ENCODE measurements at regions not wholly inside any gene's neighbourhood (a gene's known extent, or its start where the extent isn't known, plus 50 kb on each side); places are given as distances from the start of the nearest gene placed in this dataset.

- Histone ChIP-seq H3K27me3 (ENCODE audit: control insufficient read depth, low read length) (no peaks in the 10 kb centered on the region; the same call in 1 of the 2 replicates), H3K27ac (ENCODE audit: low read depth, low read length) (no peak overlapping the region), H3K36me3 (ENCODE audit: control insufficient read depth, low read length) (no peaks in the 10 kb centered on the region), H3K4me3 (ENCODE audit: low read length) (no peak overlapping the region), H3K9me2 (replicated peaks; ENCODE audit: control insufficient read depth, low read length) (no peaks in the 10 kb centered on the region), H3K4me2 (ENCODE audit: low read length) (no peak overlapping the region), H4K20me1 (ENCODE audit: control insufficient read depth, insufficient read depth, low read depth, low read length) (no peaks in the 10 kb centered on the region), H3F3A (ENCODE audit: control insufficient read depth, insufficient read depth) (no peaks in the 10 kb centered on the region), H3K9me3 (ENCODE audit: control insufficient read depth, insufficient read depth, low read length) (no peaks in the 10 kb centered on the region; the same call in 1 of the 2 replicates), H3K79me2 (ENCODE audit: control insufficient read depth, low read length) (no peaks in the 10 kb centered on the region), H3K4me1 (ENCODE audit: control insufficient read depth, low read length) (no peaks in the 10 kb centered on the region)
- TF ChIP-seq, protein P1, sequence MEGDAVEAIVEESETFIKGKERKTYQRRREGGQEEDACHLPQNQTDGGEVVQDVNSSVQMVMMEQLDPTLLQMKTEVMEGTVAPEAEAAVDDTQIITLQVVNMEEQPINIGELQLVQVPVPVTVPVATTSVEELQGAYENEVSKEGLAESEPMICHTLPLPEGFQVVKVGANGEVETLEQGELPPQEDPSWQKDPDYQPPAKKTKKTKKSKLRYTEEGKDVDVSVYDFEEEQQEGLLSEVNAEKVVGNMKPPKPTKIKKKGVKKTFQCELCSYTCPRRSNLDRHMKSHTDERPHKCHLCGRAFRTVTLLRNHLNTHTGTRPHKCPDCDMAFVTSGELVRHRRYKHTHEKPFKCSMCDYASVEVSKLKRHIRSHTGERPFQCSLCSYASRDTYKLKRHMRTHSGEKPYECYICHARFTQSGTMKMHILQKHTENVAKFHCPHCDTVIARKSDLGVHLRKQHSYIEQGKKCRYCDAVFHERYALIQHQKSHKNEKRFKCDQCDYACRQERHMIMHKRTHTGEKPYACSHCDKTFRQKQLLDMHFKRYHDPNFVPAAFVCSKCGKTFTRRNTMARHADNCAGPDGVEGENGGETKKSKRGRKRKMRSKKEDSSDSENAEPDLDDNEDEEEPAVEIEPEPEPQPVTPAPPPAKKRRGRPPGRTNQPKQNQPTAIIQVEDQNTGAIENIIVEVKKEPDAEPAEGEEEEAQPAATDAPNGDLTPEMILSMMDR (IDR thresholded peaks at IDR 0.05; ENCODE audit: low read depth, low read length, poor library complexity, severe bottlenecking) = no peak
- no peak for TF ChIP-seq EZH2phosphoT487 (IDR thresholded peaks at IDR 0.05; ENCODE audit: borderline replicate concordance, low read length)
These were observed 174.5 kb downstream of the FNDC1 start for GRCh38 chr6:159343709-159344108.

- Histone ChIP-seq H3K4me1 (ENCODE audit: control insufficient read depth, low read length) (no peaks in the 10 kb centered on the region), H3F3A (ENCODE audit: control insufficient read depth, insufficient read depth) (no peaks in the 10 kb centered on the region), H3K79me2 (ENCODE audit: control insufficient read depth, low read length) (no peaks in the 10 kb centered on the region), H3K9me2 (replicated peaks; ENCODE audit: control insufficient read depth, low read length) (no peaks in the 10 kb centered on the region), H3K27ac (ENCODE audit: low read depth, low read length) (no peak overlapping the region), H3K36me3 (ENCODE audit: control insufficient read depth, low read length) (no peaks in the 10 kb centered on the region), H3K4me2 (ENCODE audit: low read length) (no peak overlapping the region), H3K4me3 (ENCODE audit: low read length) (no peak overlapping the region), H3K27me3 (ENCODE audit: control insufficient read depth, low read length) (no peaks in the 10 kb centered on the region; the same call in 1 of the 2 replicates), H4K20me1 (ENCODE audit: control insufficient read depth, insufficient read depth, low read depth, low read length) (no peaks in the 10 kb centered on the region), H3K9me3 (ENCODE audit: control insufficient read depth, insufficient read depth, low read length) (no peaks in the 10 kb centered on the region; the same call in 1 of the 2 replicates)
- no peak for TF ChIP-seq EZH2phosphoT487 (IDR thresholded peaks at IDR 0.05; ENCODE audit: borderline replicate concordance, low read length)
- TF ChIP-seq, protein P1 (IDR thresholded peaks at IDR 0.05; ENCODE audit: low read depth, low read length, poor library complexity, severe bottlenecking) = no peak
These were observed 172.9 kb downstream of the FNDC1 start for GRCh38 chr6:159342146-159342545.

DNA sequence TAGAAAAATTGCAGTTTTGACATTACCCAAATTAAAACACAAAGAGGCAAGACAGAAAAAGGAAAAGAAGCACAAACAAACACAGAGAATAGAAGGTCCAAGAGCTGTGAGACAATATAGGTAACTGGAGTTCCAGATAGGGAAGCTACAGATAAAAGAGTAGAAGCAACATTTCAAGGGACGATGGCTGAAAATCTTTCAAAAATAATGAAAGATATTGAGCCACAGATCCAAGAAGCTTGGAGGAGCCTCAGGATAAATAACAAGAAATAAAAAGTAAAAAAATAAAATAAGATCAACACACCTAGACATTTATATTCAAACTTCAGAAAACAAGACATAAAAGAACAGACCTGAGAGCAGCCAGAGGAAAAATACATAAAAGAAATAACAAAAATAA, 164.9 kb downstream of the FNDC1 start:
- Histone ChIP-seq H4K20me1 (ENCODE audit: control insufficient read depth, insufficient read depth, low read depth, low read length) (no peaks in the 10 kb centered on the region), H3K27ac (ENCODE audit: low read depth, low read length) (no peak overlapping the region), H3K9me3 (ENCODE audit: control insufficient read depth, insufficient read depth, low read length) (no peaks in the 10 kb centered on the region; the same call in 1 of the 2 replicates), H3K4me2 (ENCODE audit: low read length) (no peak overlapping the region), H3K36me3 (ENCODE audit: control insufficient read depth, low read length) (no peaks in the 10 kb centered on the region), H3K4me1 (ENCODE audit: control insufficient read depth, low read length) (no peaks in the 10 kb centered on the region), H3K79me2 (ENCODE audit: control insufficient read depth, low read length) (no peaks in the 10 kb centered on the region), H3F3A (ENCODE audit: control insufficient read depth, insufficient read depth) (no peaks in the 10 kb centered on the region), H3K27me3 (ENCODE audit: control insufficient read depth, low read length) (no peaks in the 10 kb centered on the region), H3K9me2 (replicated peaks; ENCODE audit: control insufficient read depth, low read length) (no peaks in the 10 kb centered on the region), H3K4me3 (ENCODE audit: low read length) (no peak overlapping the region)
- no peak for TF ChIP-seq EZH2phosphoT487 (IDR thresholded peaks at IDR 0.05; ENCODE audit: borderline replicate concordance, low read length)
- TF ChIP-seq, protein P1 (IDR thresholded peaks at IDR 0.05; ENCODE audit: low read depth, low read length, poor library complexity, severe bottlenecking) = no peak
